HT-29 (cell line): ENCODE measurements at regions not wholly inside any gene's neighbourhood (a gene's known extent, or its start where the extent isn't known, plus 50 kb on each side); places are given as distances from the start of the nearest gene placed in this dataset.

ENCODE experiments used
- DNase-seq: peaks from one replicate; pipeline ENCODE4 v3.0.0-alpha.2; 2015; ENCODE audit warnings: low spot score

GRCh38 chr1:172801771-172802322 is 142.9 kb downstream of the FASLG start:
- no peak for DNase-seq

DNA sequence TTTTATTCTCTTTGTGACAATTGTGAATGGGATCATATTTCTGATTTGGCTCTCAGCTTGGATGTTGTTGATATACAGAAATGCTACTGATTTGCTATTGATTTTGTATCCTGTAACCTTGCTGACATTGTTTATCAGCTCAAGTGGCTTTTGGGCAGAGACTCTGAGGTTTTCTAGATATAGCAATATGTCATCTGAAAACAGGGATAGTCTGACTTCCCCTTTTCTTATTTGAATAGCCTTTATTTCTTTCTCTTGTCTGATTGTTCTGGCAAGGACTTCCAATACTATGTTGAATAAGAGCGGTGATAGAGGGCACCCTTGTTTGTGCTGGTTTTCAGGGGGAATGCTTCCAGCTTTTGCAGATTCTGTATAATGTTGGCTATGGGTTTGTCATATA is 150.8 kb downstream of the FASLG start:
- no peak for DNase-seq

- no peak for DNase-seq
Measured at GRCh38 chr1:172810480-172811175, 151.7 kb downstream of the FASLG start.

DNA sequence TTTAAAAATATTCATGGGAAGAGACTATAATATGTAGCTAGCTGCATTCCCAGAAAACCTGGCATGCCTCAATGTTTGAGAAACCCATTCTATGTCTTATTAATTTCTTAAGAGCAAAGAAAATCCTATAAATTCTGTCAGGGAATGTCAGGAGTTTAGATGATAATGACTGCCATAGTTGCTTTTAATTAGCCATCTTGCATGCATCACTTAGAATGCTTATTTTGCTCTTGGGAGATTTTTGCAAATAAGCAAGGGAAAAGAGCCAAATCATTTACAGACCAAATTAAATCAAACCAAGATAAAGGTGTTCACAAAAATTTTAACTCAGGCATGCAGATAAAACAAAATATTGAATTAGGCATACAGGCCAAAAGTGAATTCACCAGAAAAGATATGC is 152.8 kb downstream of the FASLG start:
- no peak for DNase-seq

- no peak for DNase-seq
Measured at GRCh38 chr1:172812118-172812517, 153.2 kb downstream of the FASLG start.

DNA sequence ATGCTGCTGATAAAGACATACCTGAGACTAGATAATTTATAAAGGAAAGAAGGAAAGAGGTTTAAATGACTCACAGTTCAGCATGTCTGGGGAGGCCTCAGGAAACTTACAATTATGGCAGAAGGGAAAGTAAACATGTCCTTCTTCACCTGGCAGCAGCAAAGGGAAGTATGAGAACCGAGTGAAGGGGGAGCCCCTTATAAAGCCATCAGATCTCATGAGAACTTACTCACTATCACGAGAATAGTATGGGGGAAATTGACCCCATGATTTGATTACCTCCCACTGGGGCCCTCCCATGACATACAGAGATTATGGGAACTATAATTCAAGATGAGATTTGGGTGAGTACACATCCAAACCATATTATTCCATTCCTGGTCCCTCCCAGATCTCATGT is 154.4 kb downstream of the FASLG start:
- no peak for DNase-seq

DNA sequence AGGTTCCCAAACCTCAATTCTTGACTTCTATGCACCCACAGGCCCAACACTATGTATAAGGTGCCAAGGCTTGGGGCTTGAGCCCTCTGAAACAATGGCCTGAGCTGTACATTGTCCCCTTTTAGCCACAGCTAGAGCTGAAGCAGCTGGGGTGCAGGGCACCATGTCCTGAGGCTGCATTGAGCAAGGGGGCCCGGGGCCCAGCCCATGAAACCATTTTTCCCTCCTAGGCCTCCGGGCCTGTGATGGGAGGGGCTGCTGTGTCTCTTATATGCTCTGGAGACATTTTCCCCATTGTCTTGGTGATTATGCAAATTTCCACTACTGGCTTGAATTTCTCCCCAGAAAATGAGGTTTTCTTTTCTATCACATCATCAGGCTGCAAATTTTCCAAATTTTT is 155.5 kb downstream of the FASLG start:
- no peak for DNase-seq

- no peak for DNase-seq
Measured at GRCh38 chr1:172815740-172816139, 156.8 kb downstream of the FASLG start.

DNA sequence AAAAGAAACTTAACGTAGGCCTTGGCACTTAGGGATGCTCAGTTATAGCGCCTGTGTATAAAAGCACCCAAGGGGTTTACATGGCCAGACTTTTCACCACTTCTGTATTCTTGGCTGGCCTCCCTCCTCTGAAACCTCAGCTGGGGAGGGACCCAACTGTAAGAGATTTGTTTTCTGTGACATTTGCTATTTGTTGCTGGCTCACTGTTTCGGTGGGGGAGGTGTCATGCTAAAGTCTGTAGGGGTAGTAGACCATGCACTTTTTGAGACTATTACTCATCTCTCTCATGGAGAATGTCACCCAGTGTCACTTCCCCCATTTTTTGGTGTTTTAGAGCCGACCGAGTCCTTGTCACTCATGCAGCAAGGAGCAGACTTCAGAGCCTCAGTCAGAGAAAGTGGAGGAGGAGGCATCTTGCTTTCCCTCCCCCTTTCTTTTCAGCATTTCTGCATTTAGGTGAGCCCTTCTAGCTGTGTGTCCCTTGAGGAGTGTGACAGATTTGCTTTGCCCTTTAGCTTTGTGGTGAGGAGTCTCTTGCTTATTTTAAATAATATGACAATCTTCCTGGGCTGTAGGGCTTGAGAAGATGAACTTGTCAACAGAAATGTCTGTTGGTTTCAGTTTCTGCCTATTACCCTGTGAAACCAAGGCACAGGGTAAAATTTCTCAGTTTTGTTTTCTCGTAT is 160.1 kb downstream of the FASLG start:
- no peak for DNase-seq

GRCh38 chr1:172820475-172821158 is 161.7 kb downstream of the FASLG start:
- no peak for DNase-seq

DNA sequence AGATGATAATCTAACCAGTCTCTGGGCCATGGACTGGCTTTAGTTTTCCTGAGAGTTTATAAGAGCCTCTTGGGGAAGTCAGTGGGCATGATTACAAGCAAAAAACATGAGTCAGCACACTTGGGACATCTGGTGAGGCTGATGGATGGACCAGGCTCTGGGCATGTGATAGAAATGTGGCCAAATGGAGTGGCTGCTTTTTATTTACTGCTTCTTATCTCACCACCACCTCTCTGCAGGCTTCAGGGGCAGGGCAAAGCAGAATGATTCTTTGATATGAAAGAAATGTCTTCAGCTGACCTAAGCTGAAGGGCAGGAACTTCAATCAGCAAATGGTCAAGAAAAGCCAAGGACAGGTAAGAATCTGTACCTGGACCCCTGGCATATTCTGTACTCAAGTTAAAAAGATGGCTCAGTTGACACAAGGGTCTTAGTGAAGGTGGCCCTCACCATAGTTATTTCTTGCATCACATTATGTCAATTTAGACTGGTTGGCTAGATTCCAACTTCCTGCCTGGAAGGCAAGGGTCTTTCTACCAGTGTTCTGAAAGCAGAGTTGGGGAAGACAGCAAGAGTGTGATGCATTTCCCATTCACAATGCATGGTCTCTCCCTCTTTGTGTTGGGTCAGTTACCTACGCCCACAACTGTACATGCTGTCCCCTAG is 162.8 kb downstream of the FASLG start:
- no peak for DNase-seq

DNA sequence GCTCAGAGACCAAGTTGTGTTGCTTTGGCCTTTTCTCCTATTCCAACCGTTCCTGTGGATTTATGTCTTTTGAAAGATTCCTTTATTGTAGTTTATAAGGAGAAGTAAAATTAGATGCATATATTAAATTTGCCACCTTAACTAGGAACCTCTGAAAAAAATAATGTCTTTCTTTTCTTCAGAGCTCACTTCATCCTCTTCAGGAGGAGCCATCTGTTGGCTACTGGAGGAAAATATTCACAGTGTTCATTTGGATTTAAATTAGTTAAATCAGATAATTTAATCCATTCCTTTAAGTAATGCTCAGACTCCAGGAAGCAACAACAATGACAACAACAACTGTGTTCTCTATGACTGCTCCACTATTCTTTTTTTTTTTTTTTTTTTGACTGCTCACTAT is 164.0 kb downstream of the FASLG start:
- no peak for DNase-seq

DNA sequence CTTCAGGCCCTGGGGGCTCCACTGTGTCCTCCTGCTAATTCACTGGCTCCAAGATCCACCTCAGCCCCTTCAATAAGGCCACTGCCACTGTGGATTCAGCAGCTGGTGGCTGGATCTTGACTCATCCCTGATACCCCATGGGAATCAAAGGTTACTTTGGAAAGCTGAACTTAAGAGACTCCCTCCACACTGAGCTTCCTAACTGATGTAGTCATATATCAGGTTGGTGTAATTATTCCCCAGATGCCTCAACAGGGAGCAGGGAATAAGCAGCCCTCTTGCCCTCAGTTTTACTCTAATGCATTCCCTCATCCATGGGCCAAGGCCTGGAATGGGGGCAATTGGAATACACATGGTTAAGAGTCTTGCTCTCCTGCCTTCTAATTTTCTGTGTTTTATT is 164.6 kb downstream of the FASLG start:
- DNase-seq: no peak

DNA sequence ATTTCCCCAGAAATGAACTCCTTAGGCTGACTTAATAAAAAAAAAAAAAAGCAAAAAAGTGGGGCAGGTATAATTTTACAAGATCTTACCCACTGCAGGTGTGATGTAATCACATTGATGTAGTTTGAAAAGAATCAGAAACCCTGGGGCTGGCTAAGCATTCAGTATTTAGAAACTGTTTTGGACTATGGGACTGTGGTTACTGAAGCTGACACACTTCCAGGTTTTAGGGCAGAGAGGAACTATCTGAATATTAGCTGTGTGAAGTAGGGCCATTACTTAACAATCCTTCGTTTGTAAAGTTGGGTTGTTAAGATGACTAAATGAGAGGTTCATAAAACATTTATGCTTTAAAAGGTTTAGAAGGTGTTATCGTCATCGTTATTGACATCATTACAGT is 165.3 kb downstream of the FASLG start:
- no peak for DNase-seq

DNA sequence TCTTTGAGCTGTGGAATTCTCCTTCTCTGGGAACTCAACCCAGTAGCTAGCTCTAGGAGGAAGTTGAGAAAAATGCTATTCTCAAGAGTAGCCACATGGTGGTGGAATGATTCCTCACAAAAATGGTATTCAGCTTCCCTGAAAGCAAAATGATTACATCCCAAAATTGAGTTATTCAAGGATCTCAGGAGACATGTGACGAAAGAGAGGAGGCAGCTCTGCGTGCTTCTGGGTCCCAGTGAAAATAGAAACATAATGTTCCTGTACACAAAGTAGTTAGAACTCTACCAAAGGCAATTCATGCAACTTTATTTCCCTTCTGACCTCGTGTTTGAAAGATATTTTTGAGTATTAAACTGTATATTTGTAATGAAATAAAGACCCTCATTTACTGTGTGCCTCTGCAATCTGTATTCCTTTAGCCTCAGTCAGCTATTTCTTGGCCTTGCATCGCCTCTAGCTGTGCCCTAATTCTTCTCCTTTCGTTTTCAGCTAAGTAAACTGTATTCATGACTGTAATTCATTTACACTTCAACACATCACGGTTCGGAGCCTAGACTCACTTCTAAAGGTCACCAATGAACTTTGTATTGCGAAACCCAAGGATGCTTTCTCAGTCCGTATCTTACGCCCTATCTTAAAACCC is 167.3 kb downstream of the FASLG start:
- DNase-seq: peak; percentile 75

DNA sequence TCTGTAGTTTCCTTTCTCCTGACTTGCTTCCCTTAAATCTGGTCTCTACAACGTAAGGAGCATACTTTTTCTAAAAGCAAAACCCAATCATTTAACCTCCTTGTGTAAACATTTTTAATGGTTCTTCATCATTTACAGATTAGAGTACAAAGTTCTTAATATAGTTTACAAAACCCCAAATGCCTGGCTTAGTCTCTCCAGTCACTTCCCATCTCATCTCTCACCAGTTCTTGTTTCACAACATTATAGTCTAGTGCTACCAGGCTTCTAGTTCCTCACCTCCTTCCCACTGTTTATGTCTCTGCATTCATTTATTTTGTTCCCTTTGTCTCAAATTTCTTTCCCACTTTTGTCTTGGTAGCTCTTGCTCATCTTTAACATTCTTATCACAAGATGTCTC is 168.4 kb downstream of the FASLG start:
- DNase-seq: peak; percentile 23

GRCh38 chr1:172827841-172828240 is 168.9 kb downstream of the FASLG start:
- no peak for DNase-seq

GRCh38 chr1:172832006-172832725 is 173.3 kb downstream of the FASLG start:
- no peak for DNase-seq

DNA sequence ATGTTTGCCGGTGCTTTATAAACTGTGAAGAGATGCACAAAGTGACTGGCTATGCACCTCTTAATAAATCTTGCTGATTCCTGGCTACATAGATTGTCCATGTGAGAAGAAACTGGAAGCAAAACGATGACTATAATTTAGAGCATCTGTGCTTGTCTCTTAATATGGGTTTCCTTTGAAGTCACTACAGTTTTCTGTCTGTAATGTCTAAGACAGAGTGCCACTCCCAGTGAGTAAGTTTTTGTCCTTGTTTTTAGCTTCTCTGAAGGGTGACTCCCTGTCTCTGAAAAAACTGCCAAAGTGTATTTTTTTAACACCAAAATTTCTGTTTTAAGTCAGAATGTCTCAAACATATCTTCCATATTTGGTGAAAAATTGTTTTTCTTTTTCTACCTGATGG is 175.1 kb downstream of the FASLG start:
- DNase-seq: no peak

GRCh38 chr1:172834609-172835008 is 175.7 kb downstream of the FASLG start:
- DNase-seq: no peak

GRCh38 chr1:172835834-172836233 is 176.9 kb downstream of the FASLG start:
- no peak for DNase-seq
